LNCaP clone FGC (cell line): ENCODE measurements at regions not wholly inside any gene's neighbourhood (a gene's known extent, or its start where the extent isn't known, plus 50 kb on each side); places are given as distances from the start of the nearest gene placed in this dataset.

Source experiments
- DNase-seq: peaks from one replicate; pipeline ENCODE4 v3.0.0-alpha.2; 2011; ENCODE audit warnings: low read depth
- H3K4me3 ChIP-seq: 2 replicates; pipeline ENCODE4 v1.5.1; 2011; ENCODE audit warnings: mild to moderate bottlenecking, low read depth, low read length, control low read depth
- TF ChIP-seq, protein P1 (sequence below): IDR thresholded peaks from 2 replicates; pipeline ENCODE4 v1.5.1; 2012; ENCODE audit warnings: mild to moderate bottlenecking; ENCODE audit not compliant: control insufficient read depth, insufficient read depth; ENCODE audit errors: extremely low read depth

- no peak for DNase-seq
- TF ChIP-seq, protein P1, sequence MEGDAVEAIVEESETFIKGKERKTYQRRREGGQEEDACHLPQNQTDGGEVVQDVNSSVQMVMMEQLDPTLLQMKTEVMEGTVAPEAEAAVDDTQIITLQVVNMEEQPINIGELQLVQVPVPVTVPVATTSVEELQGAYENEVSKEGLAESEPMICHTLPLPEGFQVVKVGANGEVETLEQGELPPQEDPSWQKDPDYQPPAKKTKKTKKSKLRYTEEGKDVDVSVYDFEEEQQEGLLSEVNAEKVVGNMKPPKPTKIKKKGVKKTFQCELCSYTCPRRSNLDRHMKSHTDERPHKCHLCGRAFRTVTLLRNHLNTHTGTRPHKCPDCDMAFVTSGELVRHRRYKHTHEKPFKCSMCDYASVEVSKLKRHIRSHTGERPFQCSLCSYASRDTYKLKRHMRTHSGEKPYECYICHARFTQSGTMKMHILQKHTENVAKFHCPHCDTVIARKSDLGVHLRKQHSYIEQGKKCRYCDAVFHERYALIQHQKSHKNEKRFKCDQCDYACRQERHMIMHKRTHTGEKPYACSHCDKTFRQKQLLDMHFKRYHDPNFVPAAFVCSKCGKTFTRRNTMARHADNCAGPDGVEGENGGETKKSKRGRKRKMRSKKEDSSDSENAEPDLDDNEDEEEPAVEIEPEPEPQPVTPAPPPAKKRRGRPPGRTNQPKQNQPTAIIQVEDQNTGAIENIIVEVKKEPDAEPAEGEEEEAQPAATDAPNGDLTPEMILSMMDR, result no peak
- no peak overlapping the region for H3K4me3 ChIP-seq
These were observed 186.7 kb upstream of the HS3ST3A1 start for GRCh38 chr17:13788385-13788784.

- DNase-seq, result no peak
- TF ChIP-seq, protein P1, result no peak
These were observed 190.6 kb upstream of the HS3ST3A1 start for GRCh38 chr17:13792314-13792713.

DNA sequence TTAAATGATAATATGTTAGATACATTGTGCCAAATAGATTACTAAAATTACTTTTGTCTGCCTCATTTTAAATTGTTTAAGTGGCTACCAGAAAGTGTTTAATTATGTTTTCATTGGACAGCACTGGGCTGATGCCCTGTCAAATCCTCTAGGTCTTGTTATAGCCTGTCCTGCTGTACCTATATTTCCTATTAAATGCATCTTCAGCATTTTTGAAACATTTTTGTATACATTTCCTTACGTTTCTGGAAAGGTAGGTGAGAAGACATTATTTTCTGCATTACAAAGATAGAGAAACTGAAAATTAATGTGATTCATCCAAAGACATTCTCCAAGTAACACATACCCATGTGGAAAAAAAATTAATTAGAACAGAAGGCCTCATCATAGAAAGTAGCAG lies 192.2 kb upstream of the HS3ST3A1 start:
- no peak for DNase-seq
- H3K4me3 ChIP-seq, result no peak overlapping the region
- TF ChIP-seq, protein P1, result no peak

More at GRCh38 chr17:13792314-13792713, 190.6 kb upstream of the HS3ST3A1 start:
- no peak overlapping the region for H3K4me3 ChIP-seq

- H3K4me3 ChIP-seq, result no peak overlapping the region
- TF ChIP-seq, protein P1, result no peak
- no peak for DNase-seq
These were observed 196.1 kb upstream of the HS3ST3A1 start for GRCh38 chr17:13797863-13798262.

DNA sequence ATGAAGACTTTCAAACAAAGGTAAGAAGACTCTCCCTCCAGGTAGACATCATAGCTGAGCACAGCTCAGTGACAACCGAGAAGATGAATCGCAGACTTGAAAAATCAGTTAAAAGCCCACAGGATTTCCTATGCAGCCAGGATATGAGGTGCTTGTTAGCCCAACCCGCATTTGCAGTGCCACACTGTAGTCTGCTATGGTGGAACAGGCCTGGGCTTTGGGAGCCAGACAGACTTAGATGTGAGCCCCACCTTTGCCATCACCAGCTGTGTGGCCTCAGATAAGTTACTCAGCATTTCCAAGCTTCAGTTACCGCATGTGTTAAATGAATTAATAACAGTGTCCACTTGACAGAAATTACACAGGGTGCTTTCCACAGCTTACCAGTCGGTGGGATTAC lies 204.4 kb upstream of the HS3ST3A1 start:
- TF ChIP-seq, protein P1, result no peak
- no peak overlapping the region for H3K4me3 ChIP-seq
- DNase-seq, result no peak

- H3K4me3 ChIP-seq, result no peak overlapping the region
- DNase-seq, result no peak
- TF ChIP-seq, protein P1, result no peak
These were observed 205.4 kb upstream of the HS3ST3A1 start for GRCh38 chr17:13807103-13807502.

DNA sequence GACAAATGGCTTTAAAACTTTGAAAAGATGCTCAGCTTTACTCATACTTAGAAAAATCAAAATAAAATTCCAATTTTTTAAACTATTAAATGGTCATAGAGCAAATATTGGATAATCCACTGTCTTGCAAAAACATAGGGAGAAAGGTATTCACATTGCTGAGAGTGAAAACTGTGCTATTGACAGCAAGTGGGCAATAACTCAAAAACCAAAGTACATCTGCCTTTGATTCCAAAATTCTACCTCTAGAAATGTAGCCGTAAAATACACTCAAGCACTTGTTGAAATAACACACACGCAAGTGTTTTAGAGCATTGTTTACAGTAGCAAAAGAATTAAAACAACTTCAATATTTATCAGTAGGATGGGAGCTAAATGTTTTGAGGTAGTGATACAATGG lies 210.6 kb upstream of the HS3ST3A1 start:
- TF ChIP-seq, protein P1, result no peak
- H3K4me3 ChIP-seq, result no peak overlapping the region
- DNase-seq, result no peak
